AG08395 (cell line): ENCODE measurements at regions not wholly inside any gene's neighbourhood (a gene's known extent, or its start where the extent isn't known, plus 50 kb on each side); places are given as distances from the start of the nearest gene placed in this dataset.

Source experiments
- DNase-seq: peaks from one replicate; pipeline ENCODE4 v3.0.0; 2012; ENCODE audit warnings: mixed read lengths, low spot score

DNA sequence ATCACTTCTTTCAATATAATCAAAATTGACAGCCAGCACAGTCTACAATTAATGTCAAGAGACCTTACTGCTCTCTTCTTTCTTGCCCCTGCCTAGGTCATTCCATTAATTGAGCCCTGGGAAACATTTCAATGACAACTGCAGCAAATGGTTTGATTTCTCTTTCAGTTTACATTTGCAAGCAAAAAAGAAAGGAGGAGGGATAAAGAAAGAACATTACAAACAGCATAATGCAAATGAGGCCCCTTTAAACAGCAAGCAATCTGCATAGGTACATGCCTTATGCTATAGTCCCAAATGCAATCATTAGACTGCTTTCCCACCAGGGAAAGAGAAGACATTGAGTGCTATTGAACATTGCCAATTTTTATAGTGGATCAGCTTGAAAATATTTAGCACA, 655.0 kb upstream of the CDH2 start:
- DNase-seq = no peak

DNA sequence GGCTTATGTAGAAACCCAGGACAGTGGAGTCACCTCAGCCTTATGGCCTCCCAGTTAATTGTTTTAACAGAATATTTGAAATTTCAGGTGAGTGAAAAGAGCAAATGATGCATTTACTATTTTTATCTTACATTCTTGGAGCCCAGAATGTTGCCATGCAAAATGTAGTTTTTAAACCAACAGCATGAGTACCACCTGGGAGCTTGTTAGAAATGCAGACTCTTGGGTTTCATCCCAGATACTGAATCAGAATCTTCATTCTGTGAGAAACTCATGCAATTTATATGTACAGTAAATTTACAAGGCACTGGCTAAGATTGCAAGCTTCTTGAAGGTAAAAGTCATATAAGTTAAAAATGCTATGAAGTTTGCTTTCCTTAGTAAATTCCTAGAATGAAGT, 654.5 kb upstream of the CDH2 start:
- no peak for DNase-seq

DNA sequence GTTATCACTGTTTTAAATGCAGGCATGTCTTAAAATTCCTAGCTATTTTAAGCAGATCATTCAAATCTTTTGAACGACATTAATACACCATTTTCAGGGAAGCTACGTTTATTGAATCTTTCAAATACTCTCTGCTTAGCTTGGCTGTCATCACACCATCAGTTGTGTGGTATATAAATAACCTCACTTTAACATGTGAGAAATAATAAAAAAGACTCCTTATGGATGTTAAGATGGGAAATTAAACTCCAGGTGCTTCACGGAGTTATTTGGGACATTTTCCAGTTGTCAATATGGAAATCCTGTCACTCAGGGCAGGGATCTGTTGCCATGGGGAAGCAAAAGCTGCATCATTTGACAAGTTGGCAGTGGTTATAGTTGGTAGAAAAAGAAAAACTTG, 649.2 kb upstream of the CDH2 start:
- DNase-seq = no peak

DNA sequence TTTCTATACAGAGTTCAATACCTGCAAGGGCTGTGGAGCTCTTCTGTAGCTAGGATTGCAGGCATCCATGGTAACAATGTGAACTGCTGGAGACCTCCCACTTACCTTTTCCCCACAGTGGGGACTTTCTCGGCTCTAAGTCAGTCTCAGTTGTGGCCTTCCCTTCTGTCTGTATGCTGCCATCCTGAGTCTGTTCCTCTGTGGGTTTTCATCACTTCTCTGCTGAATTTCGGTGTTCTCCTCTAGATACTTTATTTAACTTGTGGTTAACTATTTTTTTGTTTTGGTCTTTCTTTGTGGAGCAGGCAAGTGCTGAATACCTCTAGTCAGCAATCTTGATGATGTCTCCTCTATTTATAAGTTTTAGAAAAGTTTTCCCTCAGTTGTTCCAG, 647.2 kb upstream of the CDH2 start:
- no peak for DNase-seq

DNA sequence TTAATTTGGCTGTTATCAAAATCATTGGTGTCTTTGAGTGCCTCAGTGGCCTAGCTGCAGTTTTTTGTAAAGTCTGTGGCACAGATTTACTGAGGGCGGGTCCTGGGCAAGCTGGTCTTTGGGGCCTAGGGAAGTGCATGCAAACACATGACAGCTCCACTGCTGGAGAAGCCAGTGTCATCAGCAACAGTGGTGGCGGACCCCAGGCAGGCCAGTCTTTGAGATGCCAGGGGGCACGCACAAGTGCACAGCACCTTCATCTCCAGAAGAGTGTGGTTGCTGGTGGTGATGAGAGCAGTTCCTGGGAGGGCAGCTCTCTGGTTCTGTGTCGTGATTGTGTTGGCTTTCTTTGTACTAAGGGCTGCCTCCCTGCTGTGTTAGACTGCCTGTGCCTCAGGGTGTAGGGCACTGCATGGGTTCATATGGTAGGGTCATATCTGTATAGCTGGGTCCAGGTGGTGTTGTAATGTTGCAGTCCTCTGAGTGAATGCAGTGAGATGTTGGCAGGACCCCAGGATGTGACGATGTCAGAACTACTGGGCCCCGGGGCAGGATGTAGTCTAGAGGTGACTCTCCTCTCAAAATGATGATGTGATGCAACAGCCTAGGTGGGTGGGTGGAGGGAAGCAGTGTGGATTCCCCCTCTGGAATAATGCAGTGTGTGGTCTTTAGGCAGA, 646.7 kb upstream of the CDH2 start:
- no peak for DNase-seq

DNA sequence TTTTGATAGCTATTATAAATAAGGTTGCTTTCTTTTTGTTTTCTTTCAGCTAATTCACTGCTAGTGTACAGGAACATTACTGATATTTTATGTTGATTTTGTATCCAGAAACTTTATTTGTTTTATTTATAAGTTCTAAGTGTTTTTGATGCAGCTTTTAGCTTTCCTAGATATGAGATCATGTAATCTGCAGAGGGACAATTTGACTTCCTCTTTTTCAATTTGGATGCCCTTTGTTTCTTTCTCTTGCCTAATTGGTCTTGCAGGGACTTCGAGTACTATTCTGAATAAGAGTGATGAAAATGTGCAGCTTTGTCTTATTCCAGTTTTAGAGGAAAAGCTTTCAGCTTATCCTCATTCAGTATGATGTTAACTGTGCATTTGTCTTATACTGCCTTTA, 643.4 kb upstream of the CDH2 start:
- DNase-seq = no peak

DNA sequence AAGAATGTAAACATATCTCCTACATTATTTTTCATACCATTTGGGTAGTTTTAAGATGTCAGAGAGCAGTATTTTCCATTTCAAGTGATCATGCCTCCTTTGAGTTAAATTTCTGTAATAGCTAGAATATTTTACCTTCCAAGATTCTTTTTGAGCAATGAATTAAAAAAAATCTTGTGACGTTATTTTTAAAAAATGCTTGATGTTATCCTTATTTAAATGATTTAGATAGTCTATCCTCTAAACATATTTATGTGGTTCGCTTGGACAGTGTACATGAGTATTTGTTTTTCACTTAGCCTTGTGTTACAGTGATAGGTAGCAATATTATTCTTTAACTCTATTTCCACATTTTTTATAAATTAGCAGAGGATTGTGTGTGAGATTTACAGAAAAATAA, 639.2 kb upstream of the CDH2 start:
- DNase-seq = no peak

DNA sequence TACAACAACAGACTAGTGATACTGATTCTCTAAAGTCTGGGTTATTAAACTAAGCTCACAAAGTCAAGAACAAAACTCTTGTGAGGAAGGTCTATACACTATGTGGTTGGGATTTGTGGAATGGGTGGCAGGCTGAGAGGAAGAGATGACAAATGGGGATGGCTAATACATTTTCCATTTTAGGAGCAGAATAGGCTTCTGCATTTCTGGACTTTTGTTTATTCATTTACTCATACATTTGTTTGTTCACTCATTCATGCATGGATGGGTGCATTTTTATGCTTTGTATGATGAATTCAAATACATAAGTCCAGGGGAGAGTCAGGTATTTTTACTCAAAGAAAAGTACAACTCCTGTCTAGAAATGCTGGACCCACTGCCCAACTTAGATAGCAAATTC, 637.4 kb upstream of the CDH2 start:
- DNase-seq = no peak

DNA sequence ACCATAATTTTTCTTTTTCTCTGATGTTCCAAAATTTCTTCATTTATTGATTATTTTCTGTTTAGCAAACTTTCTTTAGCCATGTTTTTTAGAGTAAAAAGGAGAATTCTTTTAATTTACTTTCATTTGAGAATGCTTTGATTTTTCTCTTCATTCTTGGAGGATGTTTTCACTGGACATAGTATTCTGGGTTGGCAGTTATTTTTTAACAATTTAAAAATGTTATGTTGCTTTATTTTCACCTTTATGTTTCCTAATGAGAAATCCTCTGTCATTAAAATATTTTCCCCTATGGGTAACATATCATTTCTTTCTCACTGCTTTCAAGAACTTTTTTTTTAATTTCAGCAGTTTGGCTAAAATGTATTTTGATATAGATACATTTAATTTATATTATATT, 631.4 kb upstream of the CDH2 start:
- no peak for DNase-seq

DNA sequence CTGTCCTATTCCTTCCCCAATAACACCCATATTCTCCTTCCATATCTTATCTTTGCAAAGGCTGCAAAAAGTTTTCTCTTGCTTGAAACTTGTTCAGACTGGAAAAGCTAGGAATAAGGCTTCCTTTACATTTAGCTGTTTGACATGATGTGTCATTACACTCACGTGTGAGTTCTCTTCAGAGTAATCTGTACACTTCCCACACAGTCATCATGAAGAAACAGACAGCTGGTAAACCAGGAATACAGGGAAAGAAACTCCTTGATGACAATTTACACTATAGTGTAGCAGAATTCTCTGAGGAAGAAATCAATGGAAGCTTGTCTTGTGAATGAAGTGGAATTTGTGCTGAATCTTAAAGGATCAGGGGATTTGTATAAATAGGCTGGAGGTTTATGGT, 628.6 kb upstream of the CDH2 start:
- DNase-seq = no peak

DNA sequence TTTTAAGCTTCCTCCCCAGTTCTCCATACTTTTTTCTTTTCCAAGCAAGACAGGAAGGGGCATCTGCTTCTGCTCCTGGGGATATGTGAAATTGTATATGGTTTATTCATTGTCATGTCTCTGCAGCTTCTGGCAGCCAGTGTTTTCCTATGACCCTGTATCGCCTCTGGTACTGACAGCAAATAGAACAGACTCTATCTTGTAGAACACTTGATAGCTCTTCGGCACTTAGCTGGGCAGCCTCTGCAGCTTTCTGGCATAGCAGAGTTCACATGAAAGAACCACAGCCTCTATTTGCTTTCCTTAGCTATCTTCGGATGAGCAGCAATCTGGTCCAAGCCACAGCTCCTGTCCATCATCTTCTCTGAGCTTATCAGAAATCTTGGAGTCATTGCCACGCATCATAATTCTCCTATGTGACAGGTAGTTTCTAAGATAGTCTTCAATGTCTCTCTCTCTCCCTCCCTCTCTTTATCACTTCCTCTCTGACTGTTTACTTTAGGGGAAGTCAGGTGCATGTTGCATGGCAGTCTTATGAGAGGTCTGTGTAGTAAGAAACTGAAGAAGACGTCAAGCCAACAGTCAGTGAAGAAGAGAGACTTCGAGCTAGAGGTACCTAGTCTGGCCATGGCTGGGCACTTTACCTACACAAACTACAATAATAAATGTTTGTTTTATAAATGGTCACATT, 627.7 kb upstream of the CDH2 start:
- no peak for DNase-seq

DNA sequence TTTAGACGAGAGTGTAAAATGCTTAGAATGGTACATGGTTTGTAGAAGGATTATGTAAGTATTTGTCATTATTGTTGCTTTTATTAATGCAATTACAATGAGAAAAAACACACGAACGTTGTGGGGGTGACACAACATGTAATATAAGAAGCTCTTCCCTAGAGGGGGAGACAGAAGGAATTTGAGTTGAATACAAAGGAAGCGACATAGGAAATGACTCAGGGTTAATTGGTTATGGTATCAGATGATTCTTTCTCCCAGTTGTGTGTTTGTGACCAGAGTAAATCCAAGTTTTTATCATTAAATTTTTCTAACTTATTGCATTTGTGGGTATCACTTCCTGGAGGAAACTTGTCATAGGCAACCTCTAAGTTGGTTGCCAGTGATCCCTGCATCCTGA, 625.6 kb upstream of the CDH2 start:
- no peak for DNase-seq

DNA sequence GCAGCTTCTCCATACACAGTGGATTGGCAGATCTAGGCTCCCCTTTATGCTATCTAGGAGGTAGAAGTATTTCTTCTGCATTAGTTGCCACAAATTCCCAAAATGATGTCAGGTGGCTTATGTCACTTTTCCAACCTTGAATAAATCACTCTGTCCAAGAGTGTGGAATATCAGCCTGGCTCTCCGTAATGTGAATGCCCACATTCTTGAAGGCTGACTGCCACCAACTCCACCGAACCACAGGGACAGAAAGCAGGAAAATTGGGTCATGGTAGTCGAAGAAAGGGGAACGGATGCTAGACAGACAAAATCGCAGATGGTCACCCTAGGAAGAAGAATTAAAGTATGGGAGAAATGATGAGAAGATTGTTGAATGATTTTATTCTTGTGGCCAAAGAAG, 624.9 kb upstream of the CDH2 start:
- DNase-seq = no peak

DNA sequence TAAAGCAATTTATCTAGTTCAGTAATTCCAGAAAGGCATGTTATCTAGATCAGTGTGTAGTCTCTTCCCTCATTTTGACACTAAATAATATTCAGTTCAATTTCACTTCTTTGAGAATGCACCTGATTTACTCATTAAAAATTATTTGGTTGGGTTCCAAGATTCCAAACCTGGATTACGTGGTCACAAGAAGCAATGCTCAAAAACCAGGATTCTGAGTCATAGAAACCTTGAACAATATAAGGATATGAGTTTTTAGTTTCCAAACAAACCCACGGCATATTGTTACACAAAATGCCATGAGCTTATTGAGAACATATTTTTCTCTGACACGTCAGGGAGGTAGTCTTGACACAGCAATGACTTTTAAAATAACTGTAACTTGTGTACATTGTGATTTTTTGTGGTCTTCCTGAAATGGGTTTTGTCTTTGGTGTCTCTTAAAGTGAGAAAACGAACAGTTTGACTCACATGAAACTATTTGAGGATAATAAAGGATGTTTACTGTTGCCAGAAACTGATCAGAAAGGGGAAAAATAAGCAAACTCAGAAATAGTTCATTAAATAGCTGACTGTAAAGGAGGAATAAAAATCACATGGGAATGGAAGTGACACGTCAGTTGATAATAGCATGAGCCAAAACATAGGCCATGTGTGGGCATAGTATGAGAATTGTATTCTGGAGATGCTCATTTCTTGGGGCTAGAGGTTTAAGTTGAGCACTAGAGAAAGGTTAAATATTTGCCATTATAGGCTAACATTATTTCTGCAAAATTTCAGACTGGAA, 617.7 kb upstream of the CDH2 start:
- no peak for DNase-seq

DNA sequence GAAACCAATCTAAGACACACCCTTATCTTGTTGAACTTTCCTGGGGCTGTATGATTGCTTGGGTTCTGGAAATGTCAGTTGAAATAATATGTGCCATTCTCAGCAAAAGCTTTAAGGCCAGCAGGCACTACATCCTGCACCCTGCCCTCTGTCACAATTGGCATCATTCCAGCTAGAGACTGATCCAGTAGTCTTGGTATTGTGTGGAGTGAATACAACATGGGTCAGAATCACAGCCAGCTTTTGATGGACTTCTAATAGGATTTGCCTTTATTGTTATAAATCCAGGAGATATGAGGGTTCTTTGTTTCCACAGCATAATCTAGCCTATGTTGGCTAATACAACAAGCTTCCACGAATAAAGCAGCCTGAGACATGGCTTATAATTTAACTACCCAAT, 617.0 kb upstream of the CDH2 start:
- no peak for DNase-seq

DNA sequence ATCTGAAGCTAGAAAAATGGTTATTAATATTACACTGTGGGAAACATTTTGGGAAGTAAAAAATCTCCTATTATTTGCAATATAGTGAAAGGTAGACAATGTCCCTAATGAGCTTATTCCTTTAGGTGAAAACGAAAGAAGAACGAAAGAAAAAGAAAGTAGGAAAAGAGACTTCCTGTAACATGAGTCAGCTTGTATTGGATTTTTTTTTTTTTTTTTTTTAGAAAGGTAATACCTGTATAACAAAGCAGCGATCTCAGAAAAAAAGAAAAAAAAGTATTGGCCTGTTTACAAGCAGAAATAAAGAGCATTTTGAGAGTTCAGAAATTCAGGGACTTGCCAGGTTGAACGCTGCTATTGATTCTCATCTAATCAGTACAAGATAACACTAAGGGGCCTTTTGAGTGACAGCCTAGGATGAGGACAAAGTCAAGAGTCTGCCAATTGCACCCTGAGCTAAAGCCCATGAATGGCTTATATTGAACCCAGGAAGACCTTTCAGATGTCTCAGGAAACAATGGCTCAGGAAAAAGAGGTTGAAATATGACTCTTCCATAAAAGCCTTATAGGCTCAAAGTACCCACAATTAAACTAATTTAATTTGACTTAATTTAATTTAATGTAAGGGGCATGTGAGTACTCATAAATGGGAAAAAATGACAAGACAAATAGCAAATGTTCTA, 615.6 kb upstream of the CDH2 start:
- DNase-seq = no peak

DNA sequence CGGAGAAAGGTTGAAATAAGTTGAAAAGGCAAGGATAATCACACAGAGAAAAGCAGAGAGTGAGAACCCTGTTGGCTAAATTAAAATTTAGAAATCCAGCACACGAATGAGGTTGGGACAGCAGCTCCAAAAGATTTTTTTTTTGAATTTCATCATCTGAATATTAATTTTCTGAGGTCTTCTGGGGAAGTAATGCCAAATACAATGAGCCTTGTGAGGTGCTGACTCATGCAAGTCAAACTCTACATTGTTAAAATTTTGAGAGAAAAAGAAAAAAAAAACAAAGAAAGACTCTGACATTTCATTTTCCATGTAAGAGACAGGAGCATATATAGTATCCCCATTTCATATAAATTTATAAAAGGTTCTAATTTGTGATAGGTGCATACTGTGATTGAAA, 614.2 kb upstream of the CDH2 start:
- DNase-seq = no peak

DNA sequence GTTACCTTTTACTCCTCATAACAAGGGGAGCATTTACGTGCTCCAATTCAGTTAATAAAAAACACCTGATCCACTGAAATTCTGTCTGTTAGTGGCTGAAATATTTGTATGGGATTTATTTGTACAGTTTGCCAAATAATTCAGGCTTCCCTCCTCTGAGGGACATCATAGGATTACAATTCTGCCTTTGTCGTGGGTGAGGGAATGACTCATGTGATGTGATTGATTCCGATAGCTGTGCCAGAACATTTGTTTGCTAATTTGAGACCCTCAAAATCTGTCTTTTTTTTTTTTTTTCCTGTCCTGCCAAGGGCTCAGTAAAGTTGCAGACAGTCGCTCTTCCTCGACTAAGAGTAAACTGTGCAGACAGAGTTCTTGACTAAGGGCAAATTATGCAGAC, 612.6 kb upstream of the CDH2 start:
- DNase-seq = no peak

DNA sequence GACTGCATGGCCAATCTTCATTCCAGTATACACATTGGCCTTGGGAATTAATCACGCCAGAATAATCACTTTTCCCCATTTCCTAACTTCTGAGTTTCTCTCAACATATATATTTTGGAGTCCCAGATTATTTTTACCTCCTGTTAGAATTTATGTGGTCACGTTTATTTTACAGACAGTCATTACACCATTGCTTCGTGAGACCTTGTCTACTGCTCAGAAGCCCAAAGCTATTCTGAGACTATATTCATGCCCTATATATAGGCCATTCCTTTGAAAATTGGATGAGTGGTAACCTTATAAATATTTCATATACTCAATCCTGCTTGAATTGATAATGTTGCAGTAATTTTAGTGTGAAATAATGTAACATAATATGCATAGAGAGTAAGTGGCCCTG, 610.0 kb upstream of the CDH2 start:
- DNase-seq = no peak

DNA sequence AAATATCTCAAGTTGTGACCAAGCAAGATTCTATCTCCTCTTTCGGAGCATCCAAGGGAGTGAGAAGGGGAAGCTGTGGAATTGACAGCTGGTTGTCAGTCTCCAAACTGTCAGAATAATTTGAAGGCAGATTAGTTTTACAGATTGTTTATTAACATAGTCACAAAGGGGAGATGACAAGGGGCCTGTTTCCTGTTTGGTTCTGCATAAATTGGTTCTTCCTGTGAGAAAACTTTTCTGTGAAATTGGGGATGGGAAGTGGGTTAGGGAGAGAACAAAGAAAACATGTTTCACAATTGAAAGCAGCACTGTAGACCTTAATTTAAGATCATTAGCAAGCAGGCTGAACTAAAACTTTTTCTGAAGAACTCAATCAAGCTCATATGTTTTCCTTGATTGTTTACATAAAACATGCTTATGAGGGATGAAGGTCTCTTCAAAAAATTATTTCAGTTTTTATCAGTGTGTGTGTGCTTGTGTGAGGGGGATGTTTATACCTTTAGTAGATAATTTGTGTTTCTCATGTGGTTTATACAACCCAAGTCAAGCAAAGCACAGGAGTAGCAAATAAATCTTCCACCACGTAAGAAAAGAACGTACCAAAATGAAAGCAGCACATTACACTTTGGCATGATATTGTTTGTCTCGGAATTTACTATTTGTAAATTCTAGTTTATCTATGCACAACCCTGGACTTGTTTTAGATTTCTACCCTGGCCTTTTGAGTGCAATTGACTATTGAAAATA, 604.9 kb upstream of the CDH2 start:
- DNase-seq = no peak

DNA sequence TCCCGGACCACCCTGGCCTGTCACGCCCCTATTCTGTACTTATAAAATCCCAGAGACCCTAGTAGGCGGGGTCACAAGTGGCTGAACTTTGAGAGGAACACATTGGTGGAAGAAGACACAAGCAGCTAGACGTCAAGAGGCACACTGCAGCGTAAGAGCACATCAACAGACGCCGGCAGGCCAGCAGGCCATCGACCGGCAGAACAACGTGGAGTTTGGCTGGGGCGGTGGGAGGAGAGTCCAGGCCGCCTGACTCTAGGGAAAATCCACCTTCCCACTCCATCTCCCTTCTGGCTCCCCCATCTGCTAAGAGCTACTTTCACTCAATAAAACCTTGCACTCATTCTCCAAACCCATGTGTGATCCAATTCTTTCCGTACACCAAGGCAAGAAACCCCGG, 601.8 kb upstream of the CDH2 start:
- DNase-seq = no peak

DNA sequence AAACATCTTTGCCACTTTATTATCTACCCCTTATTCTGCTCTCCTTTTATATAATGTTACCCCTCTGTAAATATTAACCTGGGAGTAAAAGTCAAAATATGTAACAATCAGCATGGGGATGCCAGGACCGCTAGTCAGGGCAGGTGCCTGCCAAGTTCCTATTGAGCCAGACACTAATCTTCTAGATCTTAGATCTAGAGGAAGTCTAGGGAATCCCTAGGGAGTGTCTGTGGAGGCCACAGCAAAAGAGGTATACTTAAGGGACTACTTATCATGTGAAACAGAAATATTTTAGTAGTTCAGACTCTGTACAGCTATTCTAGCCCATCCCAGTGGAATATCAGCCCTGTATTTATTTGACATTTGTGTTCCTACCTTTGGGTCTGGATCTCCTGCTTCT, 600.8 kb upstream of the CDH2 start:
- no peak for DNase-seq
